Right lobe of liver (tissue), 4 donors: ENCODE measurements at regions not wholly inside any gene's neighbourhood (a gene's known extent, or its start where the extent isn't known, plus 50 kb on each side); places are given as distances from the start of the nearest gene placed in this dataset.

Experiments used
- POLR2A ChIP-seq: fragments of 450-650 bp; IDR thresholded peaks from one replicate; pipeline ENCODE4 v1.6.1; 2017; ENCODE audit warnings: antibody characterized with exemption, mild to moderate bottlenecking
- TF ChIP-seq, protein P1 (sequence below), 4 donors: fragments of 200-600 bp in 3 of 4; fragments of 450-650 bp in 1 of 4; IDR thresholded peaks; one replicate each; pipeline versions ENCODE4 v1.5.1 to v1.8.0; 2016 to 2022; ENCODE audit warnings: antibody characterized with exemption in 4 of 4, mild to moderate bottlenecking in 2 of 4
- donor health status: DM: no; HTN: no; CAD: no.
- donor health status: DM: no; HTN: no; CAD: no.
- donor health status: DM: no; HTN: yes; CAD: no.

DNA sequence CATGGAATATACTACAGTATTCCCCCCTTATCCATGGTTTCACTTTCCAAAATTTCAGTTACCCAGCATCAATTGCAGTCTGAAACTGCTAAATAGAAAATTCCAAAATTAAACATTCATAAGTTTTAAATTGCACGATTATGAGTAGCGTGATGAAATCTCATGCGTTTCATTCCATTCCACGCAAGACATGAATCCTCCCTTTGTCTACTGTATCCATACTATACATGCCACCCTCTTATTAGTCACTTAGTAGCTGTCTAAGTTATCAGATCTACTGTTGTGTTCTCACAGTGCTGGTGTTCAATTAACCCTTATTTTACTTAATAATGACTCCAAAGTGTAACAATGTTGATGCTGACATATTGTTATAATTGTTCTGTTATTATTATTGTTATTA lies 261.2 kb upstream of the NDST4 start:
- TF ChIP-seq, protein P1, sequence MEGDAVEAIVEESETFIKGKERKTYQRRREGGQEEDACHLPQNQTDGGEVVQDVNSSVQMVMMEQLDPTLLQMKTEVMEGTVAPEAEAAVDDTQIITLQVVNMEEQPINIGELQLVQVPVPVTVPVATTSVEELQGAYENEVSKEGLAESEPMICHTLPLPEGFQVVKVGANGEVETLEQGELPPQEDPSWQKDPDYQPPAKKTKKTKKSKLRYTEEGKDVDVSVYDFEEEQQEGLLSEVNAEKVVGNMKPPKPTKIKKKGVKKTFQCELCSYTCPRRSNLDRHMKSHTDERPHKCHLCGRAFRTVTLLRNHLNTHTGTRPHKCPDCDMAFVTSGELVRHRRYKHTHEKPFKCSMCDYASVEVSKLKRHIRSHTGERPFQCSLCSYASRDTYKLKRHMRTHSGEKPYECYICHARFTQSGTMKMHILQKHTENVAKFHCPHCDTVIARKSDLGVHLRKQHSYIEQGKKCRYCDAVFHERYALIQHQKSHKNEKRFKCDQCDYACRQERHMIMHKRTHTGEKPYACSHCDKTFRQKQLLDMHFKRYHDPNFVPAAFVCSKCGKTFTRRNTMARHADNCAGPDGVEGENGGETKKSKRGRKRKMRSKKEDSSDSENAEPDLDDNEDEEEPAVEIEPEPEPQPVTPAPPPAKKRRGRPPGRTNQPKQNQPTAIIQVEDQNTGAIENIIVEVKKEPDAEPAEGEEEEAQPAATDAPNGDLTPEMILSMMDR (IDR thresholded peaks at IDR 0.05): no peak
- TF ChIP-seq POLR2A: no peak
